ENCODE measurements at regions not wholly inside any gene's neighbourhood (a gene's known extent, or its start where the extent isn't known, plus 50 kb on each side); places are given as distances from the start of the nearest gene placed in this dataset.

DNA sequence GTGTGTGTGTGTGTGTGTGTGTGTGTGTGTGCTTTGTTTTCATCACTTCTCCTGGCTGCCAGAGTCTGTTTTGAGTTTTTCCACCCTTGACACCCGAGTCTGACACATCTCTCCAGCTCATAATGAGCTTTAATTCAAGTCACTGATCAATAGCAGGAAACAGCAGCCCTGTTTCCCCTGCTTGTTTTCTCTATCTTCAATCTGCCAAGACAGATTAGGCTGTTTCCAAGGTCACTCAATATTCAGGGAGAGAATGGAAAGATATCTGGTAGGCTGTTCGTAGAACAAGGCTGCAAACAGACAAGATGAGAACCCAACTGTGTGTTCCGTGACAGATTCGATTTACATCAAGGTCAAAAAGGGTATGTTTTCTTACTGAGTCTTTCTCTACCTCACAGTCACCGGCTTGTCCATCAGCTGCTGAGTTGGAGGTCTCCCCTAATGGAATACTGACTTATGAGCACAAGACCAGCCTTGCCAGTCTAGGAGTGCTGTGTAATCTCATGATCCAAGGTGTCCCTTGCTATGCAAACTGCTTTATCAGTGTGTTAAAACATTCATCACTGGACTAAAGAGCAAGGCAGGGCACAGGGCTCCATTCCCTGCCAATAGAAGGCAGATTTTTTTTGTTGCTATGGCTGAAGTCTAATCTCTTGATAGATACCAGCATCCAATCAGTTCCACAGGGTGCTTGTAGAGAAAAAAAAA, 187.9 kb upstream of the LMCD1 start:
- TF ChIP-seq EZH2 (IDR thresholded peaks at IDR 0.05; ENCODE audit: borderline replicate concordance, control insufficient read depth, low read depth, low read length), result no peak
- no peak for TF ChIP-seq IRF4 (IDR thresholded peaks at IDR 0.05; ENCODE audit: low read depth, low read length)
- TF ChIP-seq, protein P1, sequence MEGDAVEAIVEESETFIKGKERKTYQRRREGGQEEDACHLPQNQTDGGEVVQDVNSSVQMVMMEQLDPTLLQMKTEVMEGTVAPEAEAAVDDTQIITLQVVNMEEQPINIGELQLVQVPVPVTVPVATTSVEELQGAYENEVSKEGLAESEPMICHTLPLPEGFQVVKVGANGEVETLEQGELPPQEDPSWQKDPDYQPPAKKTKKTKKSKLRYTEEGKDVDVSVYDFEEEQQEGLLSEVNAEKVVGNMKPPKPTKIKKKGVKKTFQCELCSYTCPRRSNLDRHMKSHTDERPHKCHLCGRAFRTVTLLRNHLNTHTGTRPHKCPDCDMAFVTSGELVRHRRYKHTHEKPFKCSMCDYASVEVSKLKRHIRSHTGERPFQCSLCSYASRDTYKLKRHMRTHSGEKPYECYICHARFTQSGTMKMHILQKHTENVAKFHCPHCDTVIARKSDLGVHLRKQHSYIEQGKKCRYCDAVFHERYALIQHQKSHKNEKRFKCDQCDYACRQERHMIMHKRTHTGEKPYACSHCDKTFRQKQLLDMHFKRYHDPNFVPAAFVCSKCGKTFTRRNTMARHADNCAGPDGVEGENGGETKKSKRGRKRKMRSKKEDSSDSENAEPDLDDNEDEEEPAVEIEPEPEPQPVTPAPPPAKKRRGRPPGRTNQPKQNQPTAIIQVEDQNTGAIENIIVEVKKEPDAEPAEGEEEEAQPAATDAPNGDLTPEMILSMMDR (IDR thresholded peaks at IDR 0.05 in 2 of 3, conservative IDR thresholded peaks at IDR 0.05 in 1 of 3; ENCODE audit: control insufficient read depth in 2 of 3, extremely low read depth in 1 of 3, insufficient read depth in 1 of 3, low read depth in 3 of 3, low read length in 3 of 3), result no peak
- no peak for TF ChIP-seq FOXK2 (IDR thresholded peaks at IDR 0.05)
- no peak for TF ChIP-seq RAD21 (IDR thresholded peaks at IDR 0.05; ENCODE audit: insufficient read depth, low read depth, low read length)
- TF ChIP-seq BRCA1 (IDR thresholded peaks at IDR 0.05; ENCODE audit: low read depth, low read length), result no peak
- no peak for TF ChIP-seq POLR2A (IDR thresholded peaks at IDR 0.05; ENCODE audit: low read depth, low read length)
- TF ChIP-seq BCLAF1 (IDR thresholded peaks at IDR 0.05), result no peak
- TF ChIP-seq USF2 (IDR thresholded peaks at IDR 0.05; ENCODE audit: borderline replicate concordance, low read depth, low read length), result no peak
- TF ChIP-seq GABPA (IDR thresholded peaks at IDR 0.05; ENCODE audit: low read depth), result no peak
